AG04449 (cell line): ENCODE measurements at regions not wholly inside any gene's neighbourhood (a gene's known extent, or its start where the extent isn't known, plus 50 kb on each side); places are given as distances from the start of the nearest gene placed in this dataset.
"Not testable (repeated sequence)": the region's sequence is repeated elsewhere in the genome, so short reads cannot be mapped to it uniquely, and the experiment has no call there.

Source experiments
- CTCF ChIA-PET: fragments of 350-600 bp; formaldehyde crosslinking; extraction: SDS; loops from one replicate; lab custom pipeline; 2021; ENCODE audit warnings: antibody characterized with exemption; lab: Yijun Ruan, JAX
- POLR2A ChIA-PET: fragments of 400-600, 350-600 bp; formaldehyde crosslinking; extraction: SDS; loops from one replicate; lab custom pipeline; 2020; ENCODE audit warnings: antibody characterized with exemption, inconsistent platforms; lab: Yijun Ruan, JAX
- DNase-seq: peaks from one replicate; pipeline ENCODE4 v3.0.0-alpha.2; 2010; ENCODE audit warnings: low read depth, low spot score
- H3K4me3 ChIP-seq: 2 replicates; pipeline ENCODE4 v1.5.1; 2011; ENCODE audit warnings: low read depth, mild to moderate bottlenecking, control low read depth, low read length
- TF ChIP-seq, protein P1 (sequence below): IDR thresholded peaks from one replicate; pipeline ENCODE4 v1.5.1; 2011; ENCODE audit warnings: mild to moderate bottlenecking, moderate library complexity, low read length, control low read depth, inconsistent platforms; ENCODE audit not compliant: insufficient read depth; ENCODE audit errors: missing control alignments

DNA sequence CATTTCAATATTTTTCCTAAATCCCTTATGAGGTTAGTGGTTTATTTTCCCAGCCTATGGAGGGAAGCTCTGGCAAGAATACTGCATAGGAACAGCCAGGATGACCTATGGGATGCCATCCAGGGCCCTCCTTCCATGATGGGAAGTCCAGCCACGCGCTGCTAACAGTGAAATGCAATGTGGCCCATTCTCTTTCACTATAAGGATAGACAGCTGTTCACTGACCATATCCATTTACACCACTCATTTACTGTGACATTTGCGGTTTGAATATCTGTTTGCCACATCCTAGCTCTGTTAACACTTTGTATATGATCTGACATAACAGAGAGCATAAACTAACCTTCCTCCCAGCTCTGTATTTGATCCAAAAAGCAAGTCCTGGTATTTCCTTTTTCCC lies 471.7 kb downstream of the CBLN4 start:
- DNase-seq: no peak
- CTCF ChIA-PET: no interaction called here
- TF ChIP-seq, protein P1, sequence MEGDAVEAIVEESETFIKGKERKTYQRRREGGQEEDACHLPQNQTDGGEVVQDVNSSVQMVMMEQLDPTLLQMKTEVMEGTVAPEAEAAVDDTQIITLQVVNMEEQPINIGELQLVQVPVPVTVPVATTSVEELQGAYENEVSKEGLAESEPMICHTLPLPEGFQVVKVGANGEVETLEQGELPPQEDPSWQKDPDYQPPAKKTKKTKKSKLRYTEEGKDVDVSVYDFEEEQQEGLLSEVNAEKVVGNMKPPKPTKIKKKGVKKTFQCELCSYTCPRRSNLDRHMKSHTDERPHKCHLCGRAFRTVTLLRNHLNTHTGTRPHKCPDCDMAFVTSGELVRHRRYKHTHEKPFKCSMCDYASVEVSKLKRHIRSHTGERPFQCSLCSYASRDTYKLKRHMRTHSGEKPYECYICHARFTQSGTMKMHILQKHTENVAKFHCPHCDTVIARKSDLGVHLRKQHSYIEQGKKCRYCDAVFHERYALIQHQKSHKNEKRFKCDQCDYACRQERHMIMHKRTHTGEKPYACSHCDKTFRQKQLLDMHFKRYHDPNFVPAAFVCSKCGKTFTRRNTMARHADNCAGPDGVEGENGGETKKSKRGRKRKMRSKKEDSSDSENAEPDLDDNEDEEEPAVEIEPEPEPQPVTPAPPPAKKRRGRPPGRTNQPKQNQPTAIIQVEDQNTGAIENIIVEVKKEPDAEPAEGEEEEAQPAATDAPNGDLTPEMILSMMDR: no peak
- POLR2A ChIA-PET: no interaction called here
- no peak overlapping the region for H3K4me3 ChIP-seq

DNA sequence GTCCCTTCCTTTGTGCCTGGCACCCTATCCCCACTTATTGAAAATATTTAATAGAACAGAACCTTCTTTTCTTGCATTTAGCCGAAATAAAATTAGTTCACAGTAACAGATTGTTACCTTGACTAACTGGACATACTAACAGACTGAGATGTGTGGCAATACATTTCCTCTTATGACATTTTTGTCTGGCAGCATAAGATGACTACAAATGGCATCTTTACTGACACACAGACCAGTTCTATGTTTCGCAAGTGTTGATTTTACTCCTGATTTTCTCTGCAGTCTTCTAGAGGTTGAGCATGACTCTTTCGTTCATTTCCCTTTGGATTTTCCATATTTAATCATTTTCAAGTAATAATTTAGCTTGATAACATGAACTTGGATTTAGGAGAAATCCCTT lies 474.6 kb downstream of the CBLN4 start:
- H3K4me3 ChIP-seq: no peak overlapping the region
- TF ChIP-seq, protein P1: no peak
- ChIA-PET CTCF (no interaction called here), POLR2A (no interaction called here)
- no peak for DNase-seq

DNA sequence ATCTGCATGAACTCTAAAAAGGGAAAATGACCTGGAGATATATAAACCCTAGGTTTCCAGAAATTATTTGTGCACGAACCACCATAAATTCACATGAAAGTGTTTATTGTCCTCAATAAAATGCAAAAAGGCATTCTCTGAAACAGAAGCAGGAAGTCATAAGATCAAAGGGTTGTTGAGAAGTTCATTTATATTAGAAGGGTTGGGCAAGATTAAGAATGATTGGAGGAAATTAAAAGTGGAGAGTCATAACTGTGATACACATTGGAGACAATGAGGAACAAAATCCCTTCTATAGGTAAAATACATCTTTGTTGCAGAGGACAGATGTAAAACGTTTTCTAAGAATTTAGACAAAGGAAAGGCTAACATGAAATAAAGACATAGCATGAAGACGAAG lies 476.8 kb downstream of the CBLN4 start:
- POLR2A ChIA-PET: no interaction called here
- no peak for DNase-seq
- H3K4me3 ChIP-seq: no peak overlapping the region
- CTCF ChIA-PET: no interaction called here
- TF ChIP-seq, protein P1: no peak

DNA sequence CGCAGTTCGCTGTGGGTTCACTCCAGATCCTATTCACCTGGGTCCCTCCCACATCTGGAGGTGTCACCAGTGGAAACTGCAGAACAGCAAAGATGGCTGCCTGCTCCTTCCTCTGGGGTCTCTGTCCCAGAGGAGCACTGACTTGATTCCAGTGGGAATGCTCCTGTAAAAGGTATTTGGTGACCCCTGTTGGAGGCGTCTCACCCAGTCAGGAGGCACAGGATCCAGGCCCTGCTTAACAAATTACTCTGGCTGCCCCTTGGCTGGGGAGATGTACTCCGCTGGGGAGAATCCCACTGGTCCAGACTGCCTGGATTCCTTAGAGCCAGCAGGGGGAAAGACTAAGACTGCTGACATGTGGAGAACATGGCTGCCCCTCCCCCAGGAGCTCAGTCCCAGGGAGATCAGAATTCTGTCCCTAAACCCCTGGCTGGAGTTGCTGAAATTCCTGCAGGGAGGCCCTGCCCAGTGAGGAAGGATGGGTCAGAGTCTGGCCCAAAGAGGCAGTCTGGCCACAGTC lies 483.0 kb downstream of the CBLN4 start:
- no peak overlapping the region for H3K4me3 ChIP-seq
- ChIA-PET POLR2A (no interaction called here), CTCF (no interaction called here)
- TF ChIP-seq, protein P1: no peak
- DNase-seq: no peak

- DNase-seq, CTCF ChIA-PET, H3K4me3 ChIP-seq, POLR2A ChIA-PET: not testable (repeated sequence)
Observed at GRCh38 chr20:55517584-55517983, 487.7 kb downstream of the CBLN4 start.

- ChIA-PET POLR2A (no interaction called here), CTCF (no interaction called here)
- H3K4me3 ChIP-seq: no peak overlapping the region
- DNase-seq: no peak
- TF ChIP-seq, protein P1: no peak
Observed at GRCh38 chr20:55515832-55516231, 489.5 kb downstream of the CBLN4 start.

DNA sequence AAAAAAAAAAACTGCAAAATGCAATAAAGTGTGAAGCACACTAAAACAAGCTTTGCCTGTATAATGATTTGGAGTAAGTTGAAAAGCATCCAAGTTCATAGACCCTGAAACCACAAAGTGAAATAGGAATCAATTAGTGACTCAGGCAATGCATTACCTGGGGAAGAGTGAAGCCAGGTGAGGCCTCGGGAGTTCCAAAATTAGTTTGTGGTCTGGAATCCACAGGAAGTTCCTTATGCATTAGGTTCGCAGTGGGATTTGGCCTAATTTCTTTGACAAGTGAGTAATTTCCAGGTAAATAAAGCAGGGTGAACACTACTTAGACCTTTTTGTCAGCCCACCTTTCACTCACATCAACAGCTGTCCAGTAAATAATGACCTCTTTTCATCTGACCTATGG lies 490.8 kb downstream of the CBLN4 start:
- no peak for DNase-seq
- H3K4me3 ChIP-seq: no peak overlapping the region
- ChIA-PET POLR2A (no interaction called here), CTCF (no interaction called here)
- TF ChIP-seq, protein P1: no peak
